Posterior cingulate gyrus (tissue), 11 donors: ENCODE measurements at regions not wholly inside any gene's neighbourhood (a gene's known extent, or its start where the extent isn't known, plus 50 kb on each side); places are given as distances from the start of the nearest gene placed in this dataset.

Source experiments
- DNase-seq, 10 donors: peaks; one replicate each; pipeline versions ENCODE4 v3.0.0 to v3.0.0-alpha.2; 2020 to 2021; ENCODE audit warnings: mixed read lengths in 3 of 10
- intact Hi-C: fragments of 100-400 bp; cut with DNase I; formaldehyde crosslinking; loops from one replicate; pipeline ENCODE4 v1.15.1; 2023

DNA sequence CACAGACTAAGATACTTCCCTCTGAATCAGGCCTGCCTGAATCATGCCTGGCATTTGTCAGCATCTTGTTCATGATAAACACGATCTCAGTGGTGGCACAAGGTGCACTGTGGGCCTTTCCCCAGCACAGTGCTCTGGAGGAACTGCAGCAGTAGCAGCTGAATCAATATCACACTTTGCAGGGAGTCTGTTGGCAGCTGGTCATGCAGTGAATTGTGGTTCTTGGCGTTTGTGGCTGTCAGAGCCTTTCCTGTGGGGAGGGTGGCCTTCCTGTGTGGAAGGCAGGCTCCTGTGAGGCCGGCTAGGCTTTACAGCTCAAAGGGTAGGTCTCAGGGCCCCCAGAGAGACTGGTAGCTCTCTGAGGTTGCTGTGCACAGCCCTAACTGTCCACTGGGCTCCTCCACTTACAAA is 54.4 kb upstream of the TLE3 start:
- intact Hi-C loops = no loop called here
- peak in 6 of 10 donors; percentile 24 to 88 (median 62) for DNase-seq

DNA sequence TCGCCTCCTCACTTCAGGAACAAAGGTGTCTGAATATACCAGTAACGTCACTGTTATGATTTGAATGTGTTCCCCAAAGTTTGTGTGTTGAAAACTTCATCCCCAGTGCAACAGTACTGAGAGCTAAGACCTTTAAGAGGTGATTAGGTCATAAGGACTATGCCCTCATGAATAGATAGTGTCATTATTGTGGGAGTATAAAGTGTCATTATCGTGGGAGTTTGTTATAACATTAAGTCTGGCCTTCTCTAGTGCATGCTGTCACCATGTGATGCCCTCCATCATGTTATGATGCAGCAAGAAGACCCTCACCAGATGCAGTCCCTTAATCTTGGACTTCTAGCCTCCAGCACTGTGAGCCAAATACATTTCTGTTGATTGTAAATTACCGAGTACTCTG is 53.7 kb upstream of the TLE3 start:
- intact Hi-C loops = no loop called here

DNA sequence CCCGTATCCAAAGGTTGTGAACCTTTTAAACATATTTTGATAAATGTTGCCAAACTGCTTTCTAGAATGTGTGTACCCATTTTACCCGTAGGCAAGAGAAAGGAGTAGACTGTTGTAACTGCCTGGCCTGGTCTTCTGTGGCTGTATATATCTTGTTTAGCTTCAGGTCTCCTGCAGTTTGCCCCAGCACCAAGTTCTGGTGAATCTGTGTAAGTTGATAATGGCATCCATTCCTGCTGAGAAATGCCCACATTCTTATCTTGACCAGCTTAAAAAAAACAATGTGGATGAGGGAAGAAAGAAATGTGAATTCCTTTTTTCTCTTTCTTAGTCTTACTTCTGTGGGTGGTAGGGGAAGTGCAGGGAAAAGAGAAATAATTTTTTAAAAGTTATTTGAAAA is 53.3 kb upstream of the TLE3 start:
- no peak for DNase-seq
- intact Hi-C loops = no loop called here

More for the DNA sequence above, 53.7 kb upstream of the TLE3 start:
- no peak for DNase-seq

DNA sequence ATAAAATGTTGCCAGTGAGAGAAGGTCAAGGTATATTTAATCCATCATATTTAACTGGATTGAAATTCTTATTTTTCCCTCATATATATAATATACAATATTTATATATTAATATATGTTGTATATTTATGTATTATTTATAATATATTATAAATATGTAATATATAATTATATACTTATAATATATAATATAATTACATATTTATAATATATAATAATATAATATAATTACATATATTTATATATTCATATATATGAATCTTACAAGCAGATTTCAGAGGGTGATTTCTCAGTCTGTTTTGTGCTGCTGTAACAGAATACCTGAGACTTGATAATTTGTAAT is 52.7 kb upstream of the TLE3 start:
- intact Hi-C loops = no loop called here
- no peak for DNase-seq

DNA sequence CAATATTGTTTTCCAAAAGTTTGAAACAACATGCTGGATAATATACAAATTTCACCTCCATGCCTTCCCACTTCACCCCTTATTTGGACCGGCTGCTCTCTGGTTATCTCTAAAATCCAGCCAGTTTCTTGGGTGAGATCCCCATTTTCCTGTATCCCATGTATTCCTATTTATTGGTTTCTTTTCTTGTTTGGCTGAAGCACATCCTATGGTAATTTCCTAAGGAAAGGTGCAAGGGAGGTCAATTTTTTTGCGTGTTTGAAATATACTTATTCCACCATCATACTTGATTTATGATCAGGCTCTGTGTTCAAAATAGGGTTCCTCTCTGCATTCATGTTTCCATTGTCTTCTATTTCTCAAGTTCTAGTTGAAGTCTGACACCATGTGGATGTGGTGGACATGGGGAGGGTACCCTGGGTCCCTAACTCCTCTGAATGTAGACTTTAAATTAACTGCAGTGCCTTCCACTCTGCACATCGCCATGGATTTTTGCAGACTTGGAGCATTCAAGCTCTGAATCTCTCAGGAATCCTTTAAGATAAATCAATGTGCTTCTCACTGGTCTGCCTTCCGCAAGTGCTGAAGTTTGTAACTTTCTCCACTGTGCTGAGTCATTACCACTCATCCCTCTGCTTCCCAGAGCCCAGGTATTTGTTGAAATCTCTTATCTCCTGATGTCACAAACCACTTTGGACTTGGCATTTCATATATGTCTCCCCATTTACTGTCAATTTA is 52.1 kb upstream of the TLE3 start:
- DNase-seq = no peak
- intact Hi-C loops = no loop called here

DNA sequence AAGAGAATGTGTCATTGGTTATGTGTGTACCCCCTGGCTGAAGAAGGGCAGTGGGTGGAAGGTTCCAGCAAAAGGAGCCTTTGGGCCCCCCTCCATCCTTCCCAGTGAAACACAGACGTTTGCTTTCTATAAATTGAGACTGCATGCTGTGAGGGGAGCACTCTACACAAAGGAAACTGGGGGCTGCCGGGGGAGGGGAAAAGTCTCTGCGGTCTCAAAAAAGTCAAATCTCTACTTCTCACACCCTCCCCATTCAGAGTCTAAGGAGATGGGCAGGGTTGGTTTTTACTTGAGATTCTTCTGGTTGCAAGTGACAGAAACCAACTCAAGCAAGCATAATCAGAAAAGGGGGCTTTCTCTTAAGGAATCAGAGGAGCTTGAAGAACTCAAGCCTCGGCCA is 50.1 kb upstream of the TLE3 start:
- no peak for DNase-seq
- intact Hi-C loops = no loop called here
